Esophagus muscularis mucosa (tissue), 3 donors: ENCODE measurements at regions not wholly inside any gene's neighbourhood (a gene's known extent, or its start where the extent isn't known, plus 50 kb on each side); places are given as distances from the start of the nearest gene placed in this dataset.

Experiments used
- POLR2A ChIP-seq: fragments of 450-650 bp; IDR thresholded peaks from one replicate; pipeline ENCODE4 v1.6.1; 2017; ENCODE audit warnings: antibody characterized with exemption, moderate library complexity, mild to moderate bottlenecking, low read depth
- POLR2AphosphoS5 ChIP-seq, 2 donors: sonication (generic); formaldehyde crosslinking; IDR thresholded peaks; one replicate each; pipeline ENCODE4 v1.6.1; 2017; ENCODE audit warnings: antibody characterized with exemption in 2 of 2
- TF ChIP-seq, protein P1 (sequence below), 3 experiments: fragments of 200-600 bp in 2 of 3; fragments of 450-650 bp in 1 of 3; sonication (generic) in 2 of 3; IDR thresholded peaks; one replicate each; pipeline ENCODE4 v1.5.1; 2017 to 2019; ENCODE audit warnings: antibody characterized with exemption in 3 of 3, mild to moderate bottlenecking in 2 of 3, moderate library complexity in 1 of 3

GRCh38 chr10:3363311-3364045, 190.9 kb upstream of the PITRM1 start:
- TF ChIP-seq, protein P1, sequence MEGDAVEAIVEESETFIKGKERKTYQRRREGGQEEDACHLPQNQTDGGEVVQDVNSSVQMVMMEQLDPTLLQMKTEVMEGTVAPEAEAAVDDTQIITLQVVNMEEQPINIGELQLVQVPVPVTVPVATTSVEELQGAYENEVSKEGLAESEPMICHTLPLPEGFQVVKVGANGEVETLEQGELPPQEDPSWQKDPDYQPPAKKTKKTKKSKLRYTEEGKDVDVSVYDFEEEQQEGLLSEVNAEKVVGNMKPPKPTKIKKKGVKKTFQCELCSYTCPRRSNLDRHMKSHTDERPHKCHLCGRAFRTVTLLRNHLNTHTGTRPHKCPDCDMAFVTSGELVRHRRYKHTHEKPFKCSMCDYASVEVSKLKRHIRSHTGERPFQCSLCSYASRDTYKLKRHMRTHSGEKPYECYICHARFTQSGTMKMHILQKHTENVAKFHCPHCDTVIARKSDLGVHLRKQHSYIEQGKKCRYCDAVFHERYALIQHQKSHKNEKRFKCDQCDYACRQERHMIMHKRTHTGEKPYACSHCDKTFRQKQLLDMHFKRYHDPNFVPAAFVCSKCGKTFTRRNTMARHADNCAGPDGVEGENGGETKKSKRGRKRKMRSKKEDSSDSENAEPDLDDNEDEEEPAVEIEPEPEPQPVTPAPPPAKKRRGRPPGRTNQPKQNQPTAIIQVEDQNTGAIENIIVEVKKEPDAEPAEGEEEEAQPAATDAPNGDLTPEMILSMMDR (IDR thresholded peaks at IDR 0.05): no peak
- TF ChIP-seq POLR2A (no peak), POLR2AphosphoS5 (IDR thresholded peaks at IDR 0.05) (no peak)
